ENCODE measurements at regions not wholly inside any gene's neighbourhood (a gene's known extent, or its start where the extent isn't known, plus 50 kb on each side); places are given as distances from the start of the nearest gene placed in this dataset.
"Not testable (repeated sequence)": the region's sequence is repeated elsewhere in the genome, so short reads cannot be mapped to it uniquely, and the experiment has no call there.

GRCh38 chr11:90700789-90701439, 478.1 kb upstream of the CHORDC1 start:
- DNase-seq (ENCODE audit: low read depth, low spot score) = no peak

DNA sequence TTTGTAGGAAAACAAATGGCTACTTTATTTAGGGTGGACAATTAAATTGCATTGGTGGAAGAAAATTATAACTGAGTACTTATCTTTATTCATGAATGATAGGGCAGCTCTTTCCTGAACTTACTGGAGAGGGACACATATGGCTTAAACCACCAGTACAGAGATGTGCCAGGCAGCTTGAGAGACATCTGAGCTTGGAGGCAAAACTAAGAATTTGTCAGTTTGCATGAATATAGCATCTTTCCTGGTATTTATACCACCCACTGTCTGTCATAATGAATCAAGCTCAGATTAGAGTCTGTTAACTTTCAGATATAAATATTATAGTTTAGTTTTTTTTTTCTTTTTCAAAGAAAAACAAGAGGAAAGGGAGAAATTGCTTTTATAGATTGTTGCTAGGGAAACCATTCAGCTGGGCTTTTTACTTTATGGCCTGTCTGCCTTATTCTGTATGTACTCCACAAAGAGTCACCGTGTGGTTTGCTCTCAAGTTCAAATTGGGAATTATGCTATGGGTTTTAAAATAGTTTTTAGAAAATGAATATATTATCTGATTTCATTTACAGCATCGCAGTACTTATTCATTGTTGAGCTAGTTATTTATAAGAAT, 477.0 kb upstream of the CHORDC1 start:
- DNase-seq (ENCODE audit: low read depth, low spot score) = no peak

GRCh38 chr11:90698238-90698637, 475.4 kb upstream of the CHORDC1 start:
- no peak for DNase-seq (ENCODE audit: low read depth, low spot score)

- not testable (repeated sequence) for DNase-seq (ENCODE audit: low read depth, low spot score)
These were observed 452.6 kb upstream of the CHORDC1 start for GRCh38 chr11:90675496-90675895.

GRCh38 chr11:90669094-90669493, 446.2 kb upstream of the CHORDC1 start:
- no peak for DNase-seq (ENCODE audit: low read depth, low spot score)

GRCh38 chr11:90668502-90668901, 445.7 kb upstream of the CHORDC1 start:
- no peak for DNase-seq (ENCODE audit: low read depth, low spot score)

DNA sequence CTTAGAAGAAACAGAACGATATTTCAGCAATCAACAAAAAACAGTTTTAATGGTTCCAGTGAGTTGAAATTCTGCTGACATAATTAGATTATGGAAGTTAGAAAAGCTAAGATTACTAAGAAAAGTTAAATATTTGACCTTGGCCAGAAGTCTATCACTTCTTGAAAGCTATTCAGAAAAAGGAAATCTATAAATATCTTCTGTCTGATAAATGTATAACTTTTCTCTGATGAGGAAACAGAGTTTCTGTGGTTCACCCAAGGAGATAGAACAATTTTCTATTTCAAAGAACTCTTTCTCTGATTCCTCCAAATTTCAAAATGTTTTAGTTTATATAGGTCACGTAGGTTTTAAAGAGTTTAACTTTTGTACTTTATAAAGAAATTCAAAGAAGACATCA, 438.4 kb upstream of the CHORDC1 start:
- no peak for DNase-seq (ENCODE audit: low read depth, low spot score)

- DNase-seq (ENCODE audit: low read depth, low spot score) = no peak
These were observed 433.3 kb upstream of the CHORDC1 start for GRCh38 chr11:90656171-90656570.

DNA sequence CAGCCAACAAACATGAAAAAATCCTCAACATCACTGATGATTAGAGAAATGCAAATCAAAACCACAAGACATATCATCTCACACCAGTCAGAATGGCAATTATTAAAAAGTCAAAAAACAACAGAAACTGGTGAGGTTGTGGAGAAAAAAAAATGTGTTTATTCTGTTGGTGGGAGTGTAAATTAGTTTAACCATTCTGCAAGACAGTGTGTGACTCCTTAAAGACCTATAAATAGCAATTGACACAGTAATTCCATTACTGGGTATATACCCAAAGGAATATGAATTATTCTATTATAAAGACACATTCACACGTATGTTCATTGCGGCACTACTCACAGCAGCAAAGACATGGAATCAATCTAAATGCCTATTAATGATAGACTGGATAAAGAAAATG, 427.3 kb upstream of the CHORDC1 start:
- DNase-seq (ENCODE audit: low read depth, low spot score) = no peak

- DNase-seq (ENCODE audit: low read depth, low spot score) = no peak
These were observed 423.9 kb upstream of the CHORDC1 start for GRCh38 chr11:90646706-90647105.

DNA sequence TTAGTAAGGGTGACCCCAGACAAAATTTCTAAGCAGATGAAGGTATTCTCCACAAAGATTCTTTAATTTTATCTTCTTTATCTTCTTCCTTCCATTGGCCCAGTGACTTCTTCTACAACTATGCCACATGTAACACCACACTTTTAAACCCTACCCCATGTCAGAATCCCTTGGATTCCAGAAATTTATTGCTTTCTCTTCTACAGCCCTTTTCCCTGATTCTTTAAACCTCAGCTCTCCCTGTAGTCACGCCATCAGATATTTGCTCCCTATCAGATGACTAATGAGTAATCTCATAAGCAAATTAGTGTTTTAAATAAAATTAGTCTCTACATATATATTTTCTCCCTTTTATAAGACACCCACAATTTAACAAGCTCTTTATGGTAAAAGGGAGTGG, 423.4 kb upstream of the CHORDC1 start:
- DNase-seq (ENCODE audit: low read depth, low spot score) = no peak

DNA sequence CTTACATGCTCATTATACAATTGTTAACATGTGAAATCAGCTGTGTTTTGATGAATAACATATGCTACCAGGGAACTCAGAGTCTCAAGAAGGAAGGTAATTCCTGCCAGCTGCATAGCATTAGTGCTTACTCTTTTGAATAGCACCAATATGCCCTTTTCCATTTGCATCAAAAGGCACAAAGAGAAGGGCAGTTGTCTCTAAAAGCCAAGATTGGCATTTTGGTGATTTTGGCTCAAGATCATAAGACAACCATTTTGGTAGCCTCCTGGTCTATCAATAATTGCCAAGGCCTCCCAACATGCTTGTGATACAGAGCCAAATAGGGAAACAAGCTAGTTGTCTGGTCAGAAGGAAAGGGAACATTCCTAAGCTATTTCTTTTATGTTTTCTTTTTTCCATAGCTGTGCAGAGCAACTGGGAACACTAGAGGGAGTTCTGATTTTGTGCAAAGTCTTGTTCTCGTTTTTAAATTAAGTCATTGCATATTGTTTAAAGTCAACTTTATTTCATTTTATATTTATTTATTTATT, 416.7 kb upstream of the CHORDC1 start:
- no peak for DNase-seq (ENCODE audit: low read depth, low spot score)

DNA sequence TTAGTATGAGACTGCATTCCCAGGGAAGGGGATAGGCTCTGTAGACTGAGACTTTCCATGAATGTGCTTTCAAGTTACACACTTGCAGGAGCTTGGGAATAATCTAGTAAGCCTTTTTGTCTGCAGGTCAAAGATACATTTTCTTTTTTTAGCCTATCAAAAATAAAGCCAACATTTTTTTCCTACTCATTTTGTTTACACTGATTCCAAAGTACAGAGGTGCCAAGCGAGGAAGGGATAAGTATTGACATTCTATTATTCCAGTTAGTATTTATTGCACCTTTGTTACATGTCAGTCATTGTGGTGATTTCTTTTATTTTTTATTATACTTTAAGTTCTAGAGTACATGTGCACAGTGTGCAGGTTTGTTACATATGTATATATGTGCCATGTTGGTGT, 413.0 kb upstream of the CHORDC1 start:
- no peak for DNase-seq (ENCODE audit: low read depth, low spot score)

- DNase-seq (ENCODE audit: low read depth, low spot score) = no peak
These were observed 412.3 kb upstream of the CHORDC1 start for GRCh38 chr11:90635151-90635550.

- DNase-seq (ENCODE audit: low read depth, low spot score) = no peak
These were observed 407.3 kb upstream of the CHORDC1 start for GRCh38 chr11:90630176-90630575.

DNA sequence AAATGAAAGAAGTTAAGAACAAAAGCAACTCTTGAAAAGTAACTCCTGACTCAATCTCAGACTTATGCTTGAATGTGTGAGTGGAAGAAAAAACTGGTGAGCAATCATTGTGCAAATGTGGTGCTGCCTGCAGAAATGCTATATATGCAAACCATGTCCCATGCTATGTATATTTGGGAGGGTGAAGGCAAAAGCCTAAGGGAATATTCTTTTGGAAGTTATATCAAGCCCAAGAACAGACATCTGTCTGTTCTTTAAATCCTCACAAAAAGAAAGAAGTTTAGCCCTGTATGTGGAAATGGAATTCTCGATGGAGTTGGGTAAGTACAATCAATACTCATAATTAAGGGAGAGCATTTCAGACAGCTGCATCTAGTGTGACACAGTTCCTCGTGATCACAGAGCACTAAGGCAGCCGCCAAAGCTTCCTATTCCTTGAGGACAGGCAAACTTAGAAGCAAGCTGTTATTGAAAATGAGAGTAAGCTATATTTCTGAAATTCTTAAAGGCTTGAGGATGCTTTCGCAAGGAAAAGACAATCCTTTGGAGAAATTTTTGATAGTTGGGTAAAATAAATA, 406.5 kb upstream of the CHORDC1 start:
- DNase-seq (ENCODE audit: low read depth, low spot score) = no peak

DNA sequence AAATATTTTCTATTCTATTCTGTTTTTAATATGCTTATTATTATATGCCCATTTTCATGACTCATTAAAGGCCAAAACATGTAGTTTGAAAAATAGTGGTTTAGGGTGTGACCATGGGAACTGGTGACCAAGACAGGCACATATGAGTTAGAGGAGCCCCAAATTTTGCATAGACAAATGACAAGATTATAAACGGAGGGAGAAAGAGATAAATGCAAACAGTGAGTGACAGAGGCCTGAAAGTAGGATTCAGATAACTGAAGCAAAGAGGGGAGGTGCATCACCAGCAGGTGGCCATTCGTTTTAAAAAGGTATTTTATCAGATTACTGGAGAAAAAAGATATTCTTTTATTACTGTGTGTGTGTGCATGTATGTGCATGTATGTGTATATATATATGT, 391.5 kb upstream of the CHORDC1 start:
- DNase-seq (ENCODE audit: low read depth, low spot score) = no peak

GRCh38 chr11:90613037-90613436, 390.2 kb upstream of the CHORDC1 start:
- not testable (repeated sequence) for DNase-seq (ENCODE audit: low read depth, low spot score)

DNA sequence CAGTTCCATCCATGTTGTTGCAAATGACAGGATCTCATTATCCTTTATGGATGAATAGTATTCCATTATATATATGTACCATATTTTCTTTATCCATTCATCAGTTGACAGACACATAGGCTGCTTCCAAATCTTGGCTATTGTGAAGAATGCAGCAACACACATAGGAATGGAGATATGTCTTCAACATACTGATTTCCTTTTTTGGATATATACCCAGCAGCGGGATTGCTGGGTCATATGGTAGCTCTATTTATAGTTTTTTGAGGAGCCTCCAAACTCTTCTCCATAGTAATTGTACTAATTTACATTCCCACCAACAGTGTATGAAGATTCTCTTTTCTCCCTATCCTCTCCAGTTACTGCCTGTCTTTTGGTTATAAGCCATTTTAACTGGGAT, 383.9 kb upstream of the CHORDC1 start:
- no peak for DNase-seq (ENCODE audit: low read depth, low spot score)

DNA sequence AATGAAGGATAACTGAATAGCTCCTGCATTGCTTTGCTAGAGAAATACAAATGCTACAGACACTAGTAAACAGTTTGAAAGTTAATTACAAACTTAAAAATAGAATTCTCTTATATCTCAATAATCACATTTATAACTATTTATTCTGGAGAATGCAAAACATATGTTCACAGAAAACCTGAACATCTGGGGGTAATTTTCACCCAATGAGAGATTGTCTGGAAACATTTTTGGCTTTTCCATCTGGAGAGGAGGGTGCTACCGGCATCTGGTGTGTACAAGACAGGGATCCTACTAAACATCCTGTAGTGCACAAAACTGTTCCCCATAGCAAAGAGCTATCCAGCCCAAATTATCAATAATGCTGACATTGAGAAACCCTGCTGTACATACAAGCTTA, 378.4 kb upstream of the CHORDC1 start:
- DNase-seq (ENCODE audit: low read depth, low spot score) = no peak

DNA sequence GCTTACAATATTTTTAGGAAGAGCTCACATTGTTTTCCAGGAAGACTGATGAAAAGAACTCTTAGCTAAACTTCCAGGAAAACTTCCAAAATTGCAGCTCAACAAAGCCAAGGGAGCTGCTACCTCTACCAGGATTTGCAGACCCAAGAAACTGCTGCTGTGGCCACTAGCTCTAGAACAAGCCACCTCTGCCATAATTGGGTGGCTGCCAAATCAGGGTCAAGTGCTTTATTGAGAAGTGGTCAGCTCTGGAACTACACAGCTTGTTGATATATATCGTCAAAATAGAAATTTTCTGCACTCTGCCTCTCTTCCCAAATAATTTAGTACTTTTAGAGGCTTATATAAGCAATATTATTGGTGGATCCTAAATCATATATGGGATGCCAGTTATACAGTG, 371.8 kb upstream of the CHORDC1 start:
- DNase-seq (ENCODE audit: low read depth, low spot score) = no peak

DNA sequence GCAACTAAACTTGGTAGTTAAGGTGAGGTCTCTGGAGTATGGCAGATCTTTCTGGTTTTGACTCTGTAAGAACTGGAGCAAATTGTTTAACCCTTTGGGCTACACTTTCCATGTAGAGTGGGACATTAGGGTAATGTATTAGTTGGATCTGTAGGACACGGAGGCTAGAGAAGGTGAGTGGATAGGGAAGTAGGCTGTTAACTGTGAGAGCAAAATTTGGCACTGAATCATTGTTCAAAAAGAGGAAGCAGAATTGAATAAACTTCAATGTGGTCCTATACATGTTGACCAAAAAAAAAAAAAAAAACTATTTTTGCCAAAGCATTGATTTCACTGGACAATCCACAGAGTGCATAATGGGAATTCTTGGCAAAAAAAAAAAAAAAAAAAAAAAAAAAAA, 370.2 kb upstream of the CHORDC1 start:
- no peak for DNase-seq (ENCODE audit: low read depth, low spot score)

DNA sequence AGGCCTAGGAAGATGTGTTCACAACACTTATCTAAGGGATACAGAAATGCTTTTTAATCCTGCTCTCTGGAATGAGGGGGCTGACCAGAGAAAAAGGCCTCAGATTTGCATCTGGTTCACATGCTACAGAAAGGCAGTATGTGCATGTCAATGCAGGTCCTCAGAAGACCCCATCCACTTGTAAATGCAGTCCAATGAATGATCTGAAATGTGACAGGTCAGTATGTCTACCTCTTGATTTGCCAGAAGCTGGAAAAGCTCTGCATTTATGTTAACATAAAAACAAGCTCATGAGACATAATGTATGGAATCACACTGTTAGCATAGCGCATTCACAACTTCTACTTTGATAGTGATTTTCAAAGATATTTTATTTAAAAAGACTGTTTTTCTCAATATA, 367.4 kb upstream of the CHORDC1 start:
- no peak for DNase-seq (ENCODE audit: low read depth, low spot score)

Measured in brain pericyte (primary cell).